Glomerular visceral epithelial cell (primary cell): ENCODE measurements at regions not wholly inside any gene's neighbourhood (a gene's known extent, or its start where the extent isn't known, plus 50 kb on each side); places are given as distances from the start of the nearest gene placed in this dataset.
A peak's percentile ranks its signal among the peaks of the same experiment; 100 is the strongest.

Source experiments
- DNase-seq: peaks from one replicate; pipeline ENCODE4 v3.0.0-alpha.2; 2016; ENCODE audit errors: extremely low spot score

GRCh38 chr2:12083713-12084419, 337.4 kb downstream of the LPIN1 start:
- DNase-seq = no peak

DNA sequence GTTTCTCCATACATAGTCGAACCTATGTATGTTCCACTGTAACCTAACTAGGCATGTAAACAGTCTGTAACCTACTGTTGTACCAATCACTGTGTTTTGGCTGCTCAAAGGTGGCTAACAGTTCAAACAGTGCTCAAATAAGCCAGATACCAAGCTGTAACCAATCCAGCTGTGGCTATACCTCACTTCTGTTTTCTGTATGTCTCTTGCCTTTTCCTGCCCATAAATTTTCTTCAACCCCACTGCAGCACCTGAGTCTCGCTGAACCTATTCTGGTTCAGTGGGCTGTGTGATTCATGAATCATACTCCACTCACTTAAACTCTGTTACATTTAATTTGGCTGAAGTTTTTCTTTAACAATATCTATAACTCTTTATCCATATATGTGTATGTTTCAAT, 340.7 kb downstream of the LPIN1 start:
- no peak for DNase-seq

- no peak for DNase-seq
These were observed 341.4 kb downstream of the LPIN1 start for GRCh38 chr2:12087671-12088380.

- no peak for DNase-seq
These were observed 342.6 kb downstream of the LPIN1 start for GRCh38 chr2:12089001-12089400.

GRCh38 chr2:12089496-12089895, 343.1 kb downstream of the LPIN1 start:
- no peak for DNase-seq

GRCh38 chr2:12090072-12090471, 343.6 kb downstream of the LPIN1 start:
- DNase-seq = no peak

DNA sequence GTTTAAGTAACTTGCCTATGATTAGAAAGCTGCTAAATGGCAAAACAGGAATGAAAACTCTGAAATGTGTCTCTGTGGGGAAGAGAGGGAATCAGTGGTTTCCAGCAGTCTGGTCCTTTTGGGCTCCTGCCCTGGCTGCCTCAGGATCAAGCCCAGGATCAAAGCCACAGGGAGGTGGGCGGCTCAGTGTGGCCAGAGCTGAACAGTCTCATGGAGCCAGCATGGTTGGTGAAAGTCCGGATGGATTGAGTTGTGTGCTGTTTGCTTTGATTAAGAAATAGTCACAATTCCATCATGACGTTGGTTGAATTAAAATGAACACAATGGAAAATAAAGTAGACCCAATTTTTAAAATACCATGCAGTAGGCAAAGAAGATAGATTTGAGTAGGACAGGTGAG, 344.2 kb downstream of the LPIN1 start:
- no peak for DNase-seq

GRCh38 chr2:12091201-12091806, 344.9 kb downstream of the LPIN1 start:
- DNase-seq = peak; percentile 23

GRCh38 chr2:12094134-12094533, 347.7 kb downstream of the LPIN1 start:
- DNase-seq = no peak

DNA sequence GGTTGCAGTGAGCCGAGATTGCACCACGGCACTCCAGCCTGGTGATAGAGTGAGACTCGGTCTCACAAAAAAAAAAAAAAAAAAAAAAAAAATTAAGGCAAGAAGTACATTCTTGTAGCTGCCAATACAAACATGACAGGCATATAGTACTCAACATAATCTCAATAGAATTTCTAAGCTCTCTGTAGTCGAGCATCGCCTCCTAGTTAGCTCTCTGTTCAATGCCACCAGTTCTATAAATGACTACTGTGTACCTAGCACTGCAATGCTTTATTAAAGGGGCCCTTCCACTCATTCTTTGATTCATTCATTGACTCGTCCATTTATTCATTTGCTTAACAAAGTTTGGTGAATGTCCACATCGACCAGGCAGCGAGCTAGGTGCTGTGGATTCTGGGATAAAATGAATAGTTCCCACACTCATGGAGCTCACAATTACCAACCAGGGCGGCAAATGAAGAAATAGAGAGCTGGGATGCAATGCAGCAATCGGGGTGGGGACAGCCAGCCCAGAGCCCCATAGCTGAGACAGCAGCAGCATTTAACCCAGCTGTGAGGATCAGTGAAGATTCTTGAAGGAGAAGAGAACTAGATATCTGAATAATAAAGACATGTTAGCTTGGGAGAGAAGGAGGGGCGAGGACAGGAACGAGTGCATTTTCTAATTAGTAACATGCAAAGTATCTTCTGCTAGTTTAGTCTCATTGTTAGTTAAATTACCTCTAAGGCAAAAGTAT, 349.8 kb downstream of the LPIN1 start:
- DNase-seq = no peak

DNA sequence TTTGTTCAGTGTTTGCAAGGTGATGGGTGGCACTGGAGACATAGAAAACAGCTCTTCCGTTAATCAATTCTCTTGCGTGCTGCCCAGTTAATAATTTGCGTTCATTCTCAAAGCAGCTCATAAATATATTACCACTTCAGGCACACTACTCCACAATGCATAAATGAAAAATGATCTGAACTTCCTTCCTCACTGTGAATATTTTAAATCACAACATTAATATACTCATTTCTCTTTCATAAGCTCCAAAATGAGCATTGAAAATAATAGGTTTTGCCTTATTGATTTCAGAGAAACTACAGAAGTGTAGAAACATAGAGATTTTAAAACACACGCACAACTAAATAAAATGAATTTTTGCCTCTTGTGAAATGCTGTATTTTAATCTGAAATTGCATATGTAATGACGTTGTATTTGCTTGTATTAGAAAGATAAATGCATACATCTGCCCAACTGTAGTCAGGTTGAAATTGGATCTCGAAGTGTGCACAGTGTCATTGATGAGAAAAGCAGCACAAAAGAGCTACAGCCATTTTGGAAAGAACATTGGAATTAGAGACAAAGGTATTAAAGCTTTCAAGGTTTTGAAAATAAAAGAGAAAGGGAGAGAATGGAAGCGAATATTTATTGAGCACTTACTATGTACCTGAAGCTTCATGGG, 350.5 kb downstream of the LPIN1 start:
- no peak for DNase-seq

- no peak for DNase-seq
These were observed 351.4 kb downstream of the LPIN1 start for GRCh38 chr2:12097859-12098258.

DNA sequence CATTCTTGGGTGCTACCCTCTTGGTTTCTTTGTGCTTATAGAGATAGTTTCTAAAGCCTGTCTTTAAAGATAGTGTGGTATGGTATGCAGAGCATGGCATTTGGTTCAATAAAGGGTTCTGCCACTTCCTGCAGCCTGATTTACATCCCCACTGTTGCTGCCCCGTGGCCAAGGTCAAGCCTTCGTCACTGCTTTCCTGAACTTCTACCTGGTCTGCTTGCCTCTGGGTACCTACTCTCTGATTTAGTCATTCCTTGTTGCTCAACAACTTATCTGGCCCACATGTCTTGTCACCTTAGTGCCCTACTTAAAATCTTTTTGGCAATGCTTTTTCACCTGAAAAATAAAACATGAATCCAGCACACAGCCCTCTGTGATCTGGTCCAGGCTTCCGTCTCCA, 352.9 kb downstream of the LPIN1 start:
- DNase-seq = no peak

GRCh38 chr2:12102679-12103078, 356.2 kb downstream of the LPIN1 start:
- DNase-seq = no peak

DNA sequence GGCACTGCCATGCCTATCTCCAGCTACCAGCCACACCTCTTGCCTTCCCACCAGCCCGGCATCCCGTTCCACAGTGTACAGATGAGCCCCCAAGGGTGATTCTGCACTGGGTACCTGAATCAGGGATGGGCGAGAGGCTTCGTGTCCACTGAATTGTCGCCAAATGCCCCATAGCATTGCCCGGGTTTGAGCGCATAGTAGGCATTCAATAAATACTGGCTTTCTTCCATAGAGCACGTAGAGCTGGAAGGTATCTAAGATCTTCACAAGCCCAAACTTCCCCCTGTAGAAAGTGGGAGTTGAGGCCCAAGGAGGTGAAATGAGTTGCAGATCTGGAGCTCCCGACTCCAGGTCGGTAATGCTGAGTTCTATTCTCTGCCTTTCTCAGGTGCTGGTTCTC, 358.7 kb downstream of the LPIN1 start:
- DNase-seq = no peak

DNA sequence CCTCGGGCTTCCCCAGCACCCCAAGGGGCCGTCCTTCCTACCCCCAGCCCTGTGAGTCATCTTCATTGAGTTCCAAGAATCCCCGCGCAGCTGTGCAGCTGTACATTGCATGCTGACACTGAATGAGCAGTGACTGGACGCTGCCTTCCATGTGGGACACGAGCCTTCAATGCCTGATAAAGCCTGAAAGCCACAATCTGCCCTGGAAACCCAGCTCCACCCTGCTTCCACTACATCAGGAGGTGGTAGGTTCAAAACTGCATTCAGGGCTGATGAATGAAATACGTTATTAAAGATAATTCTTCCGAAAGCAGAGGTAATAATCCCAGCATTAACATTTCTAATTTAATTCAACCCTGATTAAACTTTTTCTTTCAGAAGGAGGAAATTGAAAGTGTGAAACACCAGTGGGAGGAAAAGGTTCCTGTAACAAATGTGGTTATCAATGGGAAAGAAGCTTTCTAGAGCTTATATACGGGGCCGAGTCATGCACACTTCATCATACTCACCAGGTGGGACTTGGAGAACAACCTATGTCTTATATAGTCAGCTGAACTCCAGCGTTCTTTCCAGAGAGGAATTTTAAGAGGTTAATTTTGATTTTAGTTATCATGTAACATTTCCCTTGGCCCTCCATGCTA, 360.1 kb downstream of the LPIN1 start:
- peak; percentile 84 for DNase-seq

DNA sequence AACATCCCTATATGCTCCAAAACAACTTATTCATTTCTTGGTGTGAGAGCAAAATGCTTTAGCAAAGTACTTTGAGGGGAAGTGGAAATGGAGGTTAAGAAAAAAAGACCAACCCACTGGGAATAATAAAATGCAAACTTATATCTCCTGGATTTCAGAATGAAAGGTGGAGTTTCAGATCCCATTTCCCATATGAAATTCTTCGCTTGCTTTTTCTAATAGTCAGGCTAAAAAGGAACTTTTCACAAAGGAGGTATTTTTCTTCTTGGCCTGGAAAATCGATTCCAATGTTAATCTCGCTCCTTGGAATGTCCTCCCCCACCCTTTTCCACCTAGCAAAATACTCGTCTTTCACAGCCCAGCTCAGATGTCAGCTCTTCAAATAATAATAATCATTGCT, 360.9 kb downstream of the LPIN1 start:
- DNase-seq = no peak

DNA sequence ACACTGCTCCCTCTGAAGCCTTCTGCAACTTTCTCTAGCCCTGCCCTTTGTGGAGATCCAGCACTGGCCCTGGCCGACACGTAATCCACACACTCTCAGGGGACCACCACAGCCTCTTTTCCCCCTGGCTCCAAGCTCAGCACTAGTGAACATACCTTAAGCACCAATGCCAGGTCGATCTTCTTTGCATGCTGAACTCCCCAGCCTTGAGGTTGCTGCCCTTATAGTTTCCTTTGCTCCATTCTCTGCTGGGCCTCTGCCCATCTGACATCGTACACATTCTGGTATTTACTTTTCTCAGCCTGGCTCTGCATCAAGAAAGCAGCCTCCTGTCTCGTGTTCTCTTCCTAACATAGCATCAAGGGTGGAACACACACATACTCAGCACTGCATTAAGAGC, 361.5 kb downstream of the LPIN1 start:
- DNase-seq = no peak

DNA sequence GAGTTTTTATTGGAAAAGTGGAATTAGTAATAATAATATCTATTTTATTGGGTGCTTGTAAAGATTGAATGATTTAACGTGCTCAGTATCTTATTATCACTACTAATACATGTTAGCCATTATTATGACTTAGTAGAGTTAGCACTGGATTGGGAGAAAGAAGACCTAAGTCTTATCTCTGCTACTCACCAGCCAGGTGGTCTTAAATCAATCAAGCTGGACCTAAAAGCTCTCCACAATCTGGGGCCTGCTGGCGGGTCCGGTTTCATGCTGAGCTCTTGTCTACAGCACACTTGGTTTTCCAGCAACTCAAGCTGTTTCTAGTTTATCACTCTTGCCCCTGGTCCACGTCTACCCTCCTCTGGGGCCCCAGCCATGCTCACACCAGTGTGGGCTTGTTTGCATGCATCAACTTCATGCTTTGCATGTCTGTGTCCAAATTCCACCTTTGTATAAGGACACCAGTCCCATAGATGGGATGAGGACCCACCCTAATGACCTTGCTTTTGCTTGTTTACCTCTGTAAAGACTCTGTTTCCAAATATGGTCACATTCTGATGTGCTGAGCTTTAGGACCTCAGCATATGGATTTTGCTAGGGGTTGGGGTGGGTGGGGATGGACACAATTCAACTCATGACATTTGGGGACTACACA, 363.1 kb downstream of the LPIN1 start:
- no peak for DNase-seq

DNA sequence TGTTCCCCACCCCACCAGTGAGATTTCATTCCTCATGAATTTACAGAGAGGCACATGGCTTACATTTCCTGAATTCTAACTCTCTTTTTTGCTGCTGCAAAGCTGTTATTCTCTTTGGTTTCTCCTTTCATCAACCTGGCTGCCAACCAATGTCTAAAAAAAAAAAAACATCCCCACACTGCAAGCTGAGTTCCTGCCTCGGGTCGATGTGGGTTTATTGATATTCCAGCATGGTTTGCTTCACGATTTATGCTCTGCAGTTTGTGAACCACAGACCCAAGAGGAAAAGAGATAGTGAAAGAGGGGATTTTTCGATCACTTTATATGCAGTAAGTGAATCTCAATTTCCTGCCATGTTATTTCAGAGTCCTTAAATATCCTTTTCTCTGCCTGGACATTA, 363.6 kb downstream of the LPIN1 start:
- no peak for DNase-seq

- no peak for DNase-seq
These were observed 364.0 kb downstream of the LPIN1 start for GRCh38 chr2:12110481-12110880.
